Activated CD8-positive, alpha-beta memory T cell treated with anti-CD3 and anti-CD28 coated beads, Interleukin-2, amount 50 U/mL, for 24 hours (primary cell): ENCODE measurements at regions not wholly inside any gene's neighbourhood (a gene's known extent, or its start where the extent isn't known, plus 50 kb on each side); places are given as distances from the start of the nearest gene placed in this dataset.
"Not testable (repeated sequence)": the region's sequence is repeated elsewhere in the genome, so short reads cannot be mapped to it uniquely, and the experiment has no call there.

Experiments used
- DNase-seq: peaks from one replicate; pipeline ENCODE4 v3.0.0-alpha.2; 2020; ENCODE audit errors: extremely low read depth

DNA sequence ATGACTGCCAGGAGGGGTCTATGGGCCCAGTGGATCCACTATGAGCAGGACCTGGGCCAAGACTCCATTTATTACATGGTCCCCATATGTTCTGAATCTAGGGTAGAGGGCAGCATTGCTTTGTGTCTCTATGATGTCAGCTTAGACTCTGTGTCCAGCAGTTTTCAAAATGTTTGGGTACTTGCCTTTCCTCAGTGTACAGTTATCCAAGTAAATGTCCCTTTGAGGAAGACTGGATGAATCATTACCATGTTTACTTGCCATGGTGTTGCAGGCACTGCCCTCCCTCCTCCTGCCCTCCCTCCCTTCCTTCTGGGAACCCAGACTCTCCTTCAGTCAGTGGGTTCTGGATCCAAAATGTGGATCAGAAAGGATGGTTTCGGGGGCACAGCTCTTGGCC lies 108.6 kb downstream of the NRN1 start:
- DNase-seq = no peak

DNA sequence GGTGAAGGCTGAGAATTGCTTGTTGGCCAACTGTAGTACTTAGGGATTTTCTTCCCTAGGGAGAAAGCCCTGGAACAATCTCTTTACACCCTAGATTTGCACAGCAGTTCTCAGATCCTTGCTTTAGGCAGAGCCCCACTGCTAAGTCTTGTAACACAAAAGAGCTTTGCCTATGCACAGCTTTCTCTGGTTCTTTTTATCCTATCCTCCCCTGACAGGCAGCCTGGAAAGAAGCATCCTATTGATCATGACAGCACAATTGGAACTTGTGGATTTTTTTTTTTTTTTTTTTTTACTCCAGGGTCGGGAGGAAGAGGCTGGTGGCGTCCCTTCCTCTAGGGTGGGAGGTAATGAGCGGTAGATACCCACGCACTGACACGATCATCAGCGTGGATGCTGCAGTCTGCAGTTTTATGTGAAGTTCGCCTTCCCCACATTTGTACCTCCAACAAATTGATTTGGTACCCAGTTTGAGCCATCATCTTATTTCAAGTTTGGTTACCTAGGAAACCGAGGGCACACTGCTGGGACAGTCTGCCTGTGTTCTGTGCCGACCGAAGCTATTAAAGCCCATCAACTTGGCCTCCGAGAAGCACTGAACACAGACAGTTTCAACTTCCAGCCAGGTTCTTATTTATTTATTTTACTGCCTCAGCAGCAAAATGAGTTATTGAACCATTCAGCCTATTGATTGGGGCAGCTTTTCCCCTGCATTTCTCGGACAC lies 110.1 kb downstream of the NRN1 start:
- DNase-seq = no peak

DNA sequence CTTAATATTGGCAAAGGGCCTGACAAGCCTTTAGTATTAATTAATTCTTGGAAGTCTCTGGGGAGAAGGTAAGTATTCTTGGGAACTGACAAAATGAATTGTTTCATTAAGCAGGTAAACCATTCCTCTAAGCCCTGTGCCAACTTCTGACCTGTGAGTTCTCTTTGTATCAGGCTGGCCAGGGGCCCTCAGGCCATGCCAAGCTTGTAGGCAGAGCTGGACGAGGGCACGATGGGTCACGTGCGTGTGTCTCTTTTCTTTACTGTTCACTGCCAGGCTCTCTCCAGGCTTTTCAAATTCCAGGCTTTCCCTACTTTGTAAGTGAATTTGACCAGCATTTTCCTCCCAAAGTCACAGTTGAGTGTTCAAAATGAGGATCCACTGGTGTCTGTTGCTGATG lies 112.4 kb downstream of the NRN1 start:
- no peak for DNase-seq

DNA sequence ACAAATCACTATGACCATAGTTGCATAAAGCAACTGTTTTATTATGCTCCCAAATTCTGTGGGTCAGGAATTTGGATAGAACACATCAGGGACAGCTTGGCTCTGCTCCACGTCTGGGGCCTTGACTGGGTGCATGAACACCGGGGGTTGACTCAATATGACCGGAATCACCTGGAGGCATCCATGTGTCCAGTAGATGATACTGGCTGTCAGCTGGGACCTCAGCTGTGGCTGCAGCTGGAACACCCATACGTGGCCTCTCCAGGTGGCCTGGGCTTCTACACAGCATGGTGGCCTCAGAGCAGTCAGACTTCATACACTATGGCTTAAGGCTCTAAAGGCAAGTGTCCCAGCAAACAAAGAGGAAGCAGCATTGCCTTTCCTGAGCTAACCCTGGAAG lies 113.4 kb downstream of the NRN1 start:
- no peak for DNase-seq

DNA sequence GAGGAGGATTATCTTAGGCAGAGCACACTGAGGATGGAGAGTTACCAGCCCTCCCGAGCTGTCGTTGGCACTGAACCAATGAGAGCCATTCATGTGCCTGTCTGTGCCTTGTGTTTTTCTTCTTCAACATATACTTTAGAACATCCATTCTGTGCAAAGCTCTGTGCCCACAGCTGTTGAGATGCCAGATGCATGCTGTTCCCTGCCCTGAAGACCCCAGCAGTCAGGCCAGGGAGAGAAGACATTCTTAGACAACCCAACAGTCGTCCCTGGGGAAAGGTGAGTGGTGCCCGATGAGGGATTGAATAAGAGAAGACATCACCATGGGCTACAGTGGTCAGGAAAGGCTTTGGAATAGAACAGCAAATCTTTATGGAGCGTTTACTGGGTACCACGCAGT lies 114.1 kb downstream of the NRN1 start:
- DNase-seq = no peak

DNA sequence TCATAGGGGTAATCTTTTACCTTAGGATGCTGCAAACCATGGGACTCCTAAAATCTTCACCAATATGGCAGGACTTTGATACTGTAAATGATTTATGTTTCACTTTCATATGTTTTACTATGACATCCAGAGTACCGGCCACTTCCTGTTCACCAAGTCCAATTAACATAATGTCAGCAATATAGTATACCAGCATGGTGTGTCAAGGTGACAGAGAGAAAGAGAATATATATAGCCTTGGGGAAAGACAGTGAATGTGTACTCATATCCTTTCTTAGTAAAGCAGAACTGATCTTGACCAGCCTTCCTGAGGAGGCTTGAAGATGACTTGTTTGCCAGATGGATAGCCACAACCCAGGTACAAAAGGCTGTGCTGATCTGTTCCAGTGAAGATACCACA lies 127.9 kb downstream of the NRN1 start:
- DNase-seq = no peak

DNA sequence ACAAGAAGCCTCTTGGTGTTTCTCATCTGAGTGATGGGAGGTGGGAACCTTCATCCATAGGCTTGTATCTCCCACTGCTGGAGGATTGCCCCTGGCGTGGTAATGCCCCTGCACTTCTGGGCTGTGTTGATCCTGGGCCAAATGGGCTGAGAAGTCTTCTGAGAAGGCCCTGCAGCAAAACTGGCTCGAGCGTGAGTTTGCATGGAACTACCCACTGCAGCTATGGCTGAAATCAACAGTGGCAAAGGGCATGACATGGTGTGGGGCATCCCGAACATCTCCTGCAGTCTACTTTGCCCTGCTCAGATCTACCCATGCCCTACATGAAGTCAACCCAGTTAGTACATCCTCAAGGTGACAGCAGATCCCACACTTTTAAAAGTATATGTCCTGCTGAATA lies 130.6 kb downstream of the NRN1 start:
- no peak for DNase-seq

DNA sequence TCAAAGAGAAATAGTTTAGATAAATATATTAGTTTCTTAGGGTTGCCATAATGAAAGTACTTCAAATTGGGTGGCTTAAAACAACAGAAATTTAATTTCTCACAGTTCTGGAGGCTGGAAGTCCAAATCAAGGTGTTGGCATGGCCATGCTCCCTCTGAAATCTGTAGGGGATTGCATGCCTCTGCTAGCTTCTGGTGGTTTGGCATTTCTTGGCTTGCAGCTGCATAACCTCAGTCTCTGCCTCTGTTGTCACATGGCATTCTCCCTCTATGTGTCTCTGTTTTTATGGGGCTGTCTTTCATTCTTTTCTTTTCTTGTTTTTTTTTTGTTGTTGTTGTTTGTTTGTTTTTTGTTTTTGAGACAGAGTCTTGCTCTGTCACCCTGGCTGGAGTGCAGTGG lies 132.7 kb downstream of the NRN1 start:
- DNase-seq = not testable (repeated sequence)

DNA sequence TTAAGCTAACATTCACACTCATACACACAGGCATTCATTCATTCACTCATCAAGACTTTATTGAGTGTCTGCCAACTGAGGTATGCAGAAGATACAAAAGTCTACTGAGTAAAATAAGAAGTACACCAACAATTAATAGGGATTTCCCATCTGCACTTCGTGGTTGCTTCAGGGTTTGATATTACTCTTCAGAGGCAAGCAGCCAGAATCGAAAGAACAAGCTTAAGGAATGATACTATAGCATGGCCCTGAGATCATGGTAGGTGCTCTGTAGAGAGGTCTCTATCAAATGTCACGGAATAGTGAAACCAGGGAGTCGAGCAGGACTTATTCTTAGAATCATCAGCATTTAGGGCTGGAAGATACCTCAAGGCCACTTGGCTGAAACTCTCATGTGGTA lies 135.4 kb downstream of the NRN1 start:
- no peak for DNase-seq

DNA sequence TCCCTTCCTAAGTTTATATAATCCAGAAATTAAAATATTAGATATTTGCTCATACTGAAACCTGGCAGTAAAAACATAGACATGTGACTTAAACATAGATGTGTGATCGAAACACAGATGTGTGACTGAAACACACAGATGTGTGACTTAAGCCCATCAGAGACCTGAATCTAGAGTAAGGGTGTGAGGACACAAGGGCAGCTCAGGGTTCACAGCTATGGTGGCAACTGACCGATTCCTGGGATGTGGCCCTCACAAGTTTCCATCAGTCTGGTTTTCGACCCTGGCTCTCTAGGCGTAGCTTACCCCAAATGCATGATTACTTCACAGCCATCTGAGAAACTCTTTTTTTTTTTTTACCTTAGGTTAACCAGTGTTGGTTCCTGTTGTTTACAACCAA lies 137.0 kb downstream of the NRN1 start:
- no peak for DNase-seq

DNA sequence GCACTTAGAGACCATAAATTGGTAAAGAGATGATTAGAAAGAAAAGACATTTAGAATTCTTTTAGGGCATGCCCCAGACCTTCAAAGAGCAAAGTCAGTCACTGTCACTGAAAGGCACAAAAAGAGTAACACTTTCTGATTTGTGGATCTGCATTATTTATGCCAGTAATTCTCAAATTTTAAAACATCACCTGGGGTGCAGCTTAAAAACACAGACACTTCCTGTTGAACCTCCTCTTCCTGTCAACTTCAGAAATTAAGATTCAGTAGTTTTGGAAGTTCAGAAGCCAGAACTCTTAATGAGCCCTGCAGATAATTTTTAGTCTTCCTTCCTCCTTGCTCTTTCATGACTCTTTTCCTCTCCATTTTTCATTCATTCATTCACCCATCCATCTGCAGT lies 137.5 kb downstream of the NRN1 start:
- DNase-seq = no peak

DNA sequence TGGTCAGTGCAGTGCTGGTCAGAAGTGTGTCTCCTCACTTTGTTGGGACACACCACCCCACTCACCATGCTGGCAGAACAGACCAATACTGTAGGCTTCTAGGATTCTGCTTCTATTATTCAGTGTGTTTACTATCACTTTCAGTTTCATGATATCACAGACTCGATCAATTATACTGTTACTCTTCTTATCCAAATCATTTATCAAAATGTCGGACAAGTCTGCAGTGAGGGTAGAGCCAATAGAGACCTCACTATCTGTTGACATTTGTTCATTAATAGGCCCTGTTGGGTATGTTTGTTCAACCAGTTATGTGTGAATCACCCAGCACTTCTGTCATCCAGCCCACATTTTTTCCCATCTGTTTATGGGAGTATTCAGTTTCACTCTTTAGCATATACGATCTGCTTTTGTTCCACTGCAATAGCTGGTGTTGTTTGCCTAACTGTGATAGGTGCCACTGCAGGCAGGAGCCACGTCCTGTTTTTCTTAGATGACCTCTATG lies 140.1 kb downstream of the NRN1 start:
- no peak for DNase-seq

DNA sequence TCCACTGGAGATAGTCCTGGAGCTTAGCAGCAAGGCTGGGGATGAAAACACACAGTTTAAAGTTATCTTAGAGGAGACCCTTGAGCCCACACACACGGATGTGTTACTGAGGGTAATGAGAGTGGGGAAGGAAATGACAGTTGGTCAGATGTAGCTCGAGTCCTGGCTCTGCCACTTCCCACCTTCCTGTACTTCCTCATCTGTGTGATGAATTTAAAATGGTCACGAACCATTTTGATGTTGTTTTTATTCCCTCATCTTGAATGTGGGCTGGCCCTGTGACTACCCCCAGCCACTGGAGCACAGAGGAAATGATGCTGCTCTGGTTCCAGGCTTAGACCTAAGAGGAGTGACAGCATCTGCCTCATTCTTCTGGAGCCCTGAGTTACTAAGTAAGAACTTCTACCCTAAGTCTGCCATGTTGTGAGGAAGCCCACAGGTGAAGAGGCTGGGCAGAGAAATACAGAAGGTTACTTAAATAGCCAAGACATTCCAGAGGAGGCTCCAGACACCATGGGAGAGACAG lies 141.2 kb downstream of the NRN1 start:
- DNase-seq = no peak

DNA sequence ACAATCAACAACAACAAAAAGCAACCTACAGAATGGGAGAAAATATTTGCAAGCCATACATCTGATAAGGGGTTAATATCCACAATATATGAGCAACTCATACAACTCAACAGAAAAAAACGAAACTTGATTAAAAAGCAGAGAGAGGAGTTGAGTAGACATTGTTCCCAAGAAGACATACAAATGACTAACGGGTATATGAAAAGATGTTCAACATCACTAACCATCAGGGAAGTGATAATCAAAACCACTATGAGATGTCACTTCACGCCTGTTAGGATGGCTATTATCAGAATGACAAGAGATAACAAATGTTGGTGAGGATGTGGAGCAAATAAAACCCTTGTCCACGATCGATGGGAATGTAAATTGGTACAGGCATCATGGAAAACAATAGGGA lies 145.9 kb downstream of the NRN1 start:
- no peak for DNase-seq

DNA sequence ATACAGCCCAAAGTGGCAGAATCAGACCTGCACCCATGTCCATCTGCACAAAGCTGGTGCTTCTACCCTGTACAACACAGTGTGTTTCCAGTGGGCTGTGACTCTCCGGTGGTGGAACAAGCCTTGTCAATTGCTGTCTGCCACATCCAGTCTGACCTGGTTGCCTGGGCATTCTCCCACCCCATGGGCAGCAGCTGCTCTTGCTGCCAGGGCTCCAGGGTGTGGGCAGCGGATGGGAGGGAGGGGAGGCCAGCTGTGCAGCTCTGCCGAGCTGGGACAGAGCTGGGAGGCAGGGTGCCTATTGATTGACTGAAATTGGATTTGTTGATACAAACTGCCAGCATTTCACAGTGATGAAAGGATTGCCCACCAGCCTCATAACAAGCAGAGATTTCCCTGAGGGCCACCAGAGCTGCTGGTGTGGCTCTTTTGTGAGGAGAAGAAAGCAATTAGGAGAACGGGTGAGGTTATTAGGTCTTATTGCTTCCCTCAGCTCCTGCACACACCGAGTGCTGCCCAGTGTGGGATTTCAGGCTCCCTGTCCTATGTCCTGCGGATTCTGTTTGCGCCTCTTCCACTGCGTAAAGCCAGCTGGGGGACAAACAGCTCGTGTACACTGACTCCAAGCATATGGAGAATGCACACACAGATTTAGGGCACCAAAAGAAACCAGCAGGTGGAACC lies 150.8 kb downstream of the NRN1 start:
- no peak for DNase-seq

DNA sequence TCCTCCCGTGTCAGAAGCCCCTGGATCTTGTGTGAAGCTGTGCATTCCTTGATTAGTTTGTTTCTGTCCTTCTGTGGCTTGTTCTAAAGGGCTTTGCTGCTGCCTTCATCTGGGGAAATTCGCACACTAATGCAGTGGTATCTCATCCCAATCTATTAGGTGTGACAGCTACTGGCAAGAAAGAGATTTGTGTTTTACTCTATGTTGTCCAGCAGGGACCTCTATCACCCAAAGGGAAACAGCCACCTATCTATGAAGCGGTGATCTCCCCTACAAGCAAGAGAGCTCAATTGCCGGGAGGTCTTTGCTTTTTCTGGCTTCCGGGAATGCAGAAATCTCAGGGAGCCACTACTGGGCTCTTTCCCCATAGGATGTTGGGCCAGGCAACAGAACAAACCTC lies 151.8 kb downstream of the NRN1 start:
- DNase-seq = no peak

DNA sequence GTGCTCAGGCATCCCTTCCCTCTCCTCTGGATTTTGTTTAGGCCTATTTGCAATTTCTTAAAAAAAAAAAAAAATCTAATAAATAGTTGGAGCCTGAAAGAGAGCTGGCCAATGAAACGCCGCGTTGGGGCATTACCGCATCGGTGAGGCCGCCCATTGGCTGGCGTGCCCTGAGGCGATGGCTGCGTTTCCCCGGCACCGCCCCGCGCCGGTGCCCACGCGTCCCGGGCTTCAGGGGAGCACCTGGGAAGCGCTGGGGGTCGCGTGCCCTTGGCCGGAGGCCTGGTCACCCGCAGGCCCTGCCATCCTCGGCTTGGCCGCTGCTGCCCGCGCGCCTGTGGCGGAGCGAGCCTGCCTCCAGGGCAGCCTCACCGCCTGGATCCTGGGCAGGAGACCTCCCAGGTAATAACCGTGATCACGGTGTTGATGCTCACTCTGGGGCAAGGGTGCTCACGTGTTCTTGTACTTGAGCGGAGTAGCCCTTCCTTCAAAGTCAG lies 155.4 kb downstream of the NRN1 start:
- peak; percentile 23 for DNase-seq

DNA sequence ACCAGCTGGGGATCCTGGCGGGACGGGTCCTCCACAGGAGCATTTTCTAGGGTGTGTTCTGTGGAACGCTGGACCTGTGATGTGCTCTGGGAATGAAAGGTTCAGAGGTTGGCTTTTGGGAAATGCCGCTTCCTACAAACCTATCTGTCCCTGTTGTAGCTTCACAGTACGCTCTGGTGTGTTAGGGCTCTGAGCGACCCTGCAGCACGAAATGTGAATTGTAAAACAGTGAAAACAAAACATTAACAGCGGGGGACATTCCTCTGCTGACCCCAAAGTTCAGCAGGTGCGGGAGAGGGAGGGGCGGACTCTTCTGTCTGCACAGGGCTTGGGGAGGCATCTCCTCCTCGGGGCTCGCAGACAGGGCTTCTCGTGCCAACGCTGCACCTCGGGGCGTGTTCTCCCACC lies 155.9 kb downstream of the NRN1 start:
- DNase-seq = no peak

DNA sequence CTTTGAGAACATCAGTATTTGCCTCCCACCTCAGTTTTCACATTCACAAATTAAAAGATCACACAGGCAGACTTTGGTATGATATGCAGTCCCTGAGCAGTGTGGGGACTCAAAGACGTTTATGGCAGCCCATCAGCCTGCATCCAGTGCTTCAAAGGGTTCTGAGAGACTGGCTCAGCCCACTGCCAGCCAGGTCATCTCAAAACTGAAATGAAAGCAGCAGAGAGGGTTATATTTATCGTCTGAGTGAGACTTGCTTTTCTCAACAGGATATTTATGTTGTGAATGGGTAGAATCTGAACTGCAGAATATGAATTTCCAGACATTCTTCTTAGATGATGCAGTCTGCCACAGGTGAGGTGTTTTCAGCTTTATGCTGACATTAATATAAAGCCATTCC lies 159.8 kb downstream of the NRN1 start:
- no peak for DNase-seq

DNA sequence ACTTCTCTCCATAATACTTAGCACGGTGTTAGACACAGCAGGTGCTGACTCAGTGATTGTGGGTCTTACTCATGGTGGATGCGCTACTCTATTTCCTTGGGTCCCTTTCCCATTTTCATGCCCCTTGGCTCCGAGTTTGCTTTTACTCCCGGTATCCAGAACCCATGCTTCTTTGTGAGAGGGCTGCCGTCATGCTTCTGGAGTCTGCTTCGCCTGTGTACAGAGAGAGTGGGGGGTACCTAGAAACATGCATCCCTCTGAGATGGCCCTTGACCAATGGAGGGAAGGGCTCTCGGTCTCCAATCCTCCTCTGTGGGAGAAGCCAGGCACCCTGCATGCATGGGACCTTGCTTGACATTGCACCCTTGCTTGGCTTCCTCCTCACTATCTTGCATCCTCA lies 160.4 kb downstream of the NRN1 start:
- no peak for DNase-seq

DNA sequence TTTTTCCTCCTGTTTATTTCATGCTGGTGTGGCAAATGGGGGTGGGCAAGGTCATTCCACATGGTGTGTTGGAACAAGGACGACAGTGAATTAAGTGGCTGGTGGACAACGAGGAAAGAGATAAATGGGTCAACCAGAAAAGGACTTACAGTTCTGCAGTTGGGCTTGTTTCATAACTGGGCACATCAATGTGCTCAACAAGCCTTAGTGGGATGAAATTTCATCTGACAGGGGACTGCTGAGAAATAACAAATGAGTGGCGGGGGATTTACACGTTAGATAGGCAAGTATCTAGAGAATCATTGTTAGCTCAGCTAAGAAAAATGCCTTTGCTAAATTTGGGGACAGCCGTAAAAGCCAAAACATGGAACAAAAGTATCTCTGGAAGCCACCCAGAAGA lies 163.6 kb downstream of the NRN1 start:
- DNase-seq = no peak

DNA sequence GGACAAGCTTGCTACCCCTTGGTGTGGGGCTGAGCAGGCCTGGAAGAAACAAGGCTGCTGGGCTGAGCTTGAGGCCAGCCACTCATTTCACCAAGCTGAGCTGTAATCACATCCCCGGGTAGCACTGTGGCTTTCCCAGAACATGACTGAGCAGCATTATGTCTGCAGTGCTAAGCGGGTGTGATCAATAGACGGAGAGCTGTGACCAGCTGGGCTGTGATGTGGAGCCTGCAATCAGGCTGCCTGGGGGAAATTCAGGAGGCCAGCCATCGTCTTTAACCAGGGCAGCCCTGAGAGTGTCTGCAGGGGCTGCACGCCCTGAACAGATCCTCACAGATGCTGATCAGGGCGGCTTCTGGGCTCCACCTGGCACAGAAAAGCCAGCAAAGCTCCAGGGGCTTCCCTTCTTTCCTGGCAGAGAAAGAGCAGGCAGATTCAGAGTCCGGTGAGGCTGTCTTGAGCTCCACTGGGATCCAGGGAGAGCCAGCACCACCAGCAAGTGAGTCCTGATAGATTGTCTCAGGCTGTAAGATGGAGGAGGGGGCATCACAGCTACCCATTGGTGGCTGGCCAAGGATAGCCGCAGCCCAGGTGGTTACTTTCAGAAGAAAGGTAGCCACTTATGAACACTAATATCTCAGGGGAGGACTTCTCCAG lies 165.9 kb downstream of the NRN1 start:
- no peak for DNase-seq
